ENCODE measurements at regions not wholly inside any gene's neighbourhood (a gene's known extent, or its start where the extent isn't known, plus 50 kb on each side); places are given as distances from the start of the nearest gene placed in this dataset.
A peak's percentile ranks its signal among the peaks of the same experiment; 100 is the strongest.

DNA sequence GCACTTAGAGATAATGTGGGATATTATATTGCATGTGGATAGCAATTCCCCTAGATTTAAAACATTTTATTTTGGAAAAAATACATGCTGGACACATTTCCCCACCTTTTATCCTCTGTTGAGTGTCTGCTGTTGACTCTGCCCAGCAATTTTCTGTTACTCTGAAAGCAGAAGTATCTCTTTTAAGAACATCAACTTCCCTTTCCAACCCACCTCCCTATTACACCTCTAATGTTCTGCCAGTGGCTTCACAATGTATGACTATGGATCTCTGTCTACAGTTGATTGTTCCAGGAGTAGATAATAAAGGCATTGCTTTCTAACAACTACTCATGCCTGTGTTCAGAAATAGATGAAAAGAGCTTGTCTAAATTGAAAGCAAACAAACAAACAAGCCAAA, 754.8 kb upstream of the SLITRK6 start:
- ChIA-PET CTCF (no interaction called here), POLR2A (no interaction called here)
- DNase-seq (ENCODE audit: extremely low spot score), result no peak
- TF ChIP-seq SP1 (IDR thresholded peaks at IDR 0.05) (no peak), NFRKB (IDR thresholded peaks at IDR 0.05) (no peak), ELF4 (IDR thresholded peaks at IDR 0.05) (no peak), LEF1 (IDR thresholded peaks at IDR 0.05; ENCODE audit: borderline replicate concordance) (no peak), TARDBP (IDR thresholded peaks at IDR 0.05) (no peak), ARNT (IDR thresholded peaks at IDR 0.05) (no peak), FOXM1 (IDR thresholded peaks at IDR 0.05; ENCODE audit: borderline replicate concordance) (no peak)
- TF ChIP-seq, protein P1, sequence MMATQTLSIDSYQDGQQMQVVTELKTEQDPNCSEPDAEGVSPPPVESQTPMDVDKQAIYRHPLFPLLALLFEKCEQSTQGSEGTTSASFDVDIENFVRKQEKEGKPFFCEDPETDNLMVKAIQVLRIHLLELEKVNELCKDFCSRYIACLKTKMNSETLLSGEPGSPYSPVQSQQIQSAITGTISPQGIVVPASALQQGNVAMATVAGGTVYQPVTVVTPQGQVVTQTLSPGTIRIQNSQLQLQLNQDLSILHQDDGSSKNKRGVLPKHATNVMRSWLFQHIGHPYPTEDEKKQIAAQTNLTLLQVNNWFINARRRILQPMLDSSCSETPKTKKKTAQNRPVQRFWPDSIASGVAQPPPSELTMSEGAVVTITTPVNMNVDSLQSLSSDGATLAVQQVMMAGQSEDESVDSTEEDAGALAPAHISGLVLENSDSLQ (IDR thresholded peaks at IDR 0.05), result no peak

DNA sequence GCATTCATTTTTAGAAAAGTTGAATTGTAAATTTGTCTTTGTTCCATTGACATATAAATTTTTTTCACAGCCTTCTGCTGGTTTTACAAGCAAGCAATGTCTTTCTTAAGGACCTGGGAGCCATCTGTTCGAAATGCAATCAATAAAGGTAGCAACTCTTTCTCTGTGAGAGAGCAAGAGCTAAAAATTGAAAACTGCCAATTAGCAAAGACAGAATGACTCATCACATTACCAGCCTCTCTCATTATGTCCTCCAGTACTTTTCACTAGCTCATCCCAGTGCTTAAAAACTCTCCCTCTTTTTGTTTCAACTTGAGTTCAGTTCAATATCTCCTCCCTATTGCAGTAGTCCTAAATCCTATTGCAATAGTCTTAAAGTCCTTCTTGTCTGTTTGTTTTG, 760.7 kb upstream of the SLITRK6 start:
- no peak for TF ChIP-seq ARNT (IDR thresholded peaks at IDR 0.05)
- no peak for TF ChIP-seq FOXM1 (IDR thresholded peaks at IDR 0.05; ENCODE audit: borderline replicate concordance)
- no peak for TF ChIP-seq FOXA1 (IDR thresholded peaks at IDR 0.05)
- TF ChIP-seq ZNF384 (IDR thresholded peaks at IDR 0.05), result no peak
- TF ChIP-seq SUZ12 (IDR thresholded peaks at IDR 0.05), result no peak
- TF ChIP-seq, protein P1 (IDR thresholded peaks at IDR 0.05), result no peak
- TF ChIP-seq TARDBP (IDR thresholded peaks at IDR 0.05), result no peak
- no peak for TF ChIP-seq FOXK2 (IDR thresholded peaks at IDR 0.05)
- no peak for TF ChIP-seq SP1 (IDR thresholded peaks at IDR 0.05)
- no peak for TF ChIP-seq BHLHE40 (IDR thresholded peaks at IDR 0.05; ENCODE audit: borderline replicate concordance)
- TF ChIP-seq HDGF (IDR thresholded peaks at IDR 0.05; ENCODE audit: borderline replicate concordance), result no peak
- no peak for TF ChIP-seq CTBP1 (IDR thresholded peaks at IDR 0.05; ENCODE audit: borderline replicate concordance)
- POLR2A ChIA-PET, result no interaction called here
- CTCF ChIA-PET, result interaction anchor here (0.7 kb wide), 1 partner anchor 9 kb away, joined by 3 read pairs; no protein-coding TSS in a partner anchor
- DNase-seq (ENCODE audit: extremely low spot score), result no peak

DNA sequence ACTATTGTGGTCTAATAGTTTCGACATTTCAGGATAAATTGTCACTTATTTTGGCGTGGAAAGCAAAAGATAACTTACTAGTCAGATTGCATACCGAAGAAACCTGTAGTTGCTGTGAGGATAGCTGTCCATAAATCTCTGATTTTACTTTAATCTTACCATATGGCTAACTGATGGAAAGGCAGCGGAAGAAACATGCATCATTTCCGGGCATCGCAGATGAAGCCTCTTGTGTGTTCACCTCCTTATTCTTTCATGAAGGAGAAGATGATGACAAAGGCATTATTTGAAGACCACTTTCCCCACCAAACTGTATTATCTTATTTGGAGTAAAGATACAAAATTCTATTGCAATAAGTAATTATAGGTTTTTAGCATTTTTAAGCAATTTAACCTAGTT, 763.6 kb upstream of the SLITRK6 start:
- DNase-seq (ENCODE audit: extremely low spot score), result no peak
- ChIA-PET CTCF (interaction anchor here (0.7 kb wide), 1 partner anchor 1662 kb away, joined by 3 read pairs; no protein-coding TSS in a partner anchor), POLR2A (no interaction called here)
- TF ChIP-seq HDGF (IDR thresholded peaks at IDR 0.05; ENCODE audit: borderline replicate concordance), result no peak
- TF ChIP-seq ARNT (IDR thresholded peaks at IDR 0.05), result no peak
- TF ChIP-seq TARDBP (IDR thresholded peaks at IDR 0.05), result no peak
- TF ChIP-seq FOXK2 (IDR thresholded peaks at IDR 0.05), result no peak
- no peak for TF ChIP-seq L3MBTL2 (conservative IDR thresholded peaks at IDR 0.05)
- TF ChIP-seq, protein P1 (IDR thresholded peaks at IDR 0.05), result no peak
- no peak for TF ChIP-seq SUZ12 (IDR thresholded peaks at IDR 0.05)
- no peak for TF ChIP-seq LEF1 (IDR thresholded peaks at IDR 0.05; ENCODE audit: borderline replicate concordance)

DNA sequence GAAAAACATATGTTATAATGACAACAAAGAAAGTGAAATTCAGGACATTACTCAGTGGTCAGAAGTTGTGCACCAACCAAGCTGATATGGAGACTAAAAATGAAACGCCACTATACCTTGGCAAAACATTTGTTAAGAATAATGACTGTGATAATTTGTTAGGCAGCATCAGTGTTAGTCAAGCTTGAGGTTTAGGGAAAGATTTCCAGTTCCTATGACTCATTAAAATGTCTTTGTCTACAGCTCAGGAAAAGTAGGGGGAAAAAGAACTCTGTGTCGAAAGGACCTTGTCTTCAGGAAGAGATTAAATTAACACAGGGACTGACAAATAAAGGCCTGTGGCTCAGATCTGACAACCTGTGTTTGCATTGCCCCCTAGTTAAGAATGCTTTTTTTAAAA, 764.1 kb upstream of the SLITRK6 start:
- TF ChIP-seq ARNT (IDR thresholded peaks at IDR 0.05) (no peak), CTBP1 (IDR thresholded peaks at IDR 0.05; ENCODE audit: borderline replicate concordance) (no peak), SP1 (IDR thresholded peaks at IDR 0.05) (no peak), FOXK2 (IDR thresholded peaks at IDR 0.05) (no peak), ZNF384 (IDR thresholded peaks at IDR 0.05) (no peak), FOXM1 (IDR thresholded peaks at IDR 0.05; ENCODE audit: borderline replicate concordance) (no peak), ELF4 (IDR thresholded peaks at IDR 0.05) (no peak)
- TF ChIP-seq, protein P1 (IDR thresholded peaks at IDR 0.05), result no peak
- DNase-seq (ENCODE audit: extremely low spot score), result no peak
- CTCF ChIA-PET, result interaction anchor here (0.7 kb wide), 1 partner anchor 1662 kb away, joined by 3 read pairs; no protein-coding TSS in a partner anchor
- POLR2A ChIA-PET, result no interaction called here

DNA sequence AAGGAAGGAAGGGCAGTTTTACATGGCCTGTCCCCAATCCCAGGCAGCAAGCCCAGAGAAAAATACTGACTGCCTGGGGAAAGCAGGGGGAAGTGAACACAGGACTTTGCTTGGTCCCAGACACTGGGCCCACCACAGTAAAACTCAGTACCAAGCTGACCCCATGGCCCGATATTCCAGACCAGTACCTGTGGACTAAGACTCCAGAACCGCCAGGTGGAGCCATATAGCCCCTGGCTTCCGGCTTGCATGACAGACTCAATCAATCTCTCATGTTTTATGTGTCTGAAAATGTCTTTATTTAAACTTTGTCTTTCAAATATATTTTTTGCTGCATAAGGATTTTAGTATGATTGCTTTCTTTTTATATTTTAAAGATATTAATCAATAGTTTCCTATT, 767.9 kb upstream of the SLITRK6 start:
- TF ChIP-seq LEF1 (IDR thresholded peaks at IDR 0.05; ENCODE audit: borderline replicate concordance) (no peak), SUZ12 (IDR thresholded peaks at IDR 0.05) (no peak), ZNF384 (IDR thresholded peaks at IDR 0.05) (no peak), HDGF (IDR thresholded peaks at IDR 0.05; ENCODE audit: borderline replicate concordance) (no peak), BHLHE40 (IDR thresholded peaks at IDR 0.05; ENCODE audit: borderline replicate concordance) (no peak), NFRKB (IDR thresholded peaks at IDR 0.05) (no peak), FOXK2 (IDR thresholded peaks at IDR 0.05) (no peak), ARNT (IDR thresholded peaks at IDR 0.05) (no peak), SP1 (IDR thresholded peaks at IDR 0.05) (no peak), ELF4 (IDR thresholded peaks at IDR 0.05) (no peak), FOXA1 (IDR thresholded peaks at IDR 0.05) (no peak), FOXM1 (IDR thresholded peaks at IDR 0.05; ENCODE audit: borderline replicate concordance) (no peak), L3MBTL2 (conservative IDR thresholded peaks at IDR 0.05) (no peak), TARDBP (IDR thresholded peaks at IDR 0.05) (no peak), CTBP1 (IDR thresholded peaks at IDR 0.05; ENCODE audit: borderline replicate concordance) (no peak)
- TF ChIP-seq, protein P1 (IDR thresholded peaks at IDR 0.05), result no peak
- POLR2A ChIA-PET, result no interaction called here
- CTCF ChIA-PET, result interaction anchor here (1.5 kb wide), 1 partner anchor 707 kb away, joined by 4 read pairs; no protein-coding TSS in a partner anchor
- peak; percentile 25 for DNase-seq (ENCODE audit: extremely low spot score)
